Fibroblast of skin of scalp (primary cell): ENCODE measurements at regions not wholly inside any gene's neighbourhood (a gene's known extent, or its start where the extent isn't known, plus 50 kb on each side); places are given as distances from the start of the nearest gene placed in this dataset.

ENCODE experiments used
- DNase-seq: peaks from one replicate; pipeline ENCODE4 v3.0.0-alpha.2; 2013

DNA sequence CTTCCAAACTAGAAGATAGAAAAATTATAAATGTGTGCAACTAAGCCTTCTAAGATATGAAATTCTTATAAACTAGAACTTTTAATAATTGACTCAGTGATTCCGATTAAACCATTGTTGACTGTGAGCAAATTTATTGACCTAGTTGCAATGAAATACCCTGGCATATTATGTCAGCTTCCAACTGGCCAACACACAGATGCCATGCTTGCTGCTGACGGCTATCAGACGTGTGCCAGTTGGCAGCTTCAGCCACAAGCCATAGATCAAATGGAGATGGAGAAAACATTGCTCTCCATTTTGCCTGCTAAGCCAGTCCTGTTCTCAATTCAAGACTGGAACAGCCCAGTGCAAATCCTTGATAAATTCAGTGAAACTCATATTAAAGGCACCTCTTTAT lies 101.7 kb upstream of the HDGFL1 start:
- DNase-seq: no peak

DNA sequence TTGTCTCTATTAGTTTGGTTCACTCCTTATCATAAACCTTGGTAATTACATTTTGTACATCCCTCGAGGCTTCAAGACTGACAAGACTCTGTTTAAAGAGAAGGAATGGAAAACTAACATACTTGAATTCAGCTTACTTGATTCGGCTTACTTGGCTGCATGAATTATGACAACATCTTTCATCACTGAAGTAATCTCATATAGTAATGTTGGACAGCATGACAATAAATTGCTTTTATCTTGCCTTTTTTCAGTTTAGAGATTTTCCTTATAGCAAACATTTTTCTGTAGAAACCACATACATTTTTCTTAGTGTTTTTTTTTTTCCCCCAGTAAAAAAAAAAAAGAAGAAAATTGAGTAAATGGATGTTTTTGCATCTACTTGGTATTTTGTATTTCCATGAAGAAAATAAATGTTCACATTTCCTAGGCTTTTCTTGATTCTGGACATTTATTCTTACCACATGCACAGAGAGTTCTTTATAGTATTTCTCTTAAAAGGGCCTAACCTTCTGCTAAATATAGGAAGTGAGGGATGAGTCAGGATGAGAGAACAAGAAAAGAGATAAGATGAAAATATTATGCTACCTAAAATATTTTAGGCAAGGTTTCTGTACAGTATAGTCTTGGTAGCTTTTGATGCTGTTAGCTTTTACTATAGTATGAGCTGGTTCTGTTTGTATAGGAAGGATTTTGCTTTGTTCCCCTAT lies 101.0 kb upstream of the HDGFL1 start:
- DNase-seq: peak; percentile 53

DNA sequence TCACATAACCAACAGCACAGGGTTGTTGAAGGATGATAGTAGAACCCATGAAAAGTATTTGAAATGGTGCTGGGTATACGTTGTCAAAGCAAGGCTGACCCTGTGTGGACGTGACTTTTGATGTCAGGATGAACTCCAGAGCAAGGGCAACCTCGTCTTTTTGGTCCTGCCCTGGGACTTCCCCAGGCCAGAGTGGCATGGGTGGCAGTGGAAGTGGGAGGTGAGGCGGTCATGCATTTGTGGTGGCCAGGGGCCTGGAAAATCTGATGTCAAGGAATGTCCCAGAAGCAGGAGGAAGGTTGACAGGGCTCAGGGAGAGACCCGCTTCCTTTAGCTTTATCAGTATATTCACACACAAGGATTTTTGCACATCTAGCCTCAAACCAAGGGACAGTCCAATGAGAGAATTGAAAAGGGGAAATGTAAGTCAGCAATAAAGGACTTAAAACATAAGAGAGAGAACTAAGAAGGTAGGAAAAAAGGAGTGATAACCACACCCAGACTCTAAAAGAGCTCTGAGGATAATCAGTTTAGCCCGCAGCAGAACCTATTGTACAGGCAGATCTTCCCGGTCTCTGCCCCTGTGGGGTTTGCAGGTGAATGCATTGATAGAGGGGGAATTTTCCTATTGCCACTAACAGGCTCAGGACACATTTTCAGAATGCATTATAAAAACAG lies 98.8 kb upstream of the HDGFL1 start:
- DNase-seq: no peak

DNA sequence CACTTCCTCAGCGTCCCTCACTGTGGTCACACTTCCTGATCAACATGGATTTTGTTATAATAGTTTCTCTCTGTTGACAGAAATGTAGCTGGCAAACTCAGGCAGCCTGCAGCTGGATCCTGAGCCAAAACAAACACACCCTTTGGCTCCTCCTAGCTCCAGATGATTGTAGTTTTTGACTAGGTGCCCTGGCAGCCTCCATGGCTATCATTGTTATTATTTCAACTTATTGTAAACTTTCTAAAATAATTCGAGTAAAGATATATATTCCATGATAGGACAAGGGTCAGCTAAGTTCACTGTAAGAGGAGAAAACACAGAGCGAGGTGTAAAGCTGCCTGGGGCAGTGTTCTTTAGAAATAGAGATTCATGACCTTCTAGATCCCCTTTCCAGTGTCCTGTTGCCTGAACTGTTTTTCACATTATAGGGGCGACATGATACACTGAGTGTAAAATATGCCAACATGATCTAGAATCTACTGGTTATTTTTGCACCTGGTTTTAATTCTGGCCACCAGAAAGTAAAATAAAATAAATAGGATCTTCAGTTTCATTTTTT lies 98.2 kb upstream of the HDGFL1 start:
- peak; percentile 72 for DNase-seq

DNA sequence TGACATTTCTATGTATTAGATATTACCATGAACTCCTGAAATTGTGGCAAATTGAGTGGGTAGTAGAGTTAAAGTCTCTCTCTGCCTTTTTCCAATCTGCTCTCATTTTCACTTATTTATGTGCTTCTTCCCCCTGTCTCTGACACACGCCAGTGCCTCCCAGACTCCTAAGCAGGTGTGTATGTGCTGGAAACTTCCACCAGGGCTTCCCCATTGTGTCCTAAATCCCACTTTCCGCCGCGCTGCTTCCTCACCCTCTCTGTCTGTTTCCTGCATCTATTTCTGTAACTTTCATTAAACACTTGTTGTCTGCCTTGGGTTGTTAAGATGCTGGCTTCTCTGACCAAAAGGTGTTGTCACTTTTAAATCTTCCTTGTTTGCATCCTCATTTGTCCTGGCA lies 97.6 kb upstream of the HDGFL1 start:
- no peak for DNase-seq

DNA sequence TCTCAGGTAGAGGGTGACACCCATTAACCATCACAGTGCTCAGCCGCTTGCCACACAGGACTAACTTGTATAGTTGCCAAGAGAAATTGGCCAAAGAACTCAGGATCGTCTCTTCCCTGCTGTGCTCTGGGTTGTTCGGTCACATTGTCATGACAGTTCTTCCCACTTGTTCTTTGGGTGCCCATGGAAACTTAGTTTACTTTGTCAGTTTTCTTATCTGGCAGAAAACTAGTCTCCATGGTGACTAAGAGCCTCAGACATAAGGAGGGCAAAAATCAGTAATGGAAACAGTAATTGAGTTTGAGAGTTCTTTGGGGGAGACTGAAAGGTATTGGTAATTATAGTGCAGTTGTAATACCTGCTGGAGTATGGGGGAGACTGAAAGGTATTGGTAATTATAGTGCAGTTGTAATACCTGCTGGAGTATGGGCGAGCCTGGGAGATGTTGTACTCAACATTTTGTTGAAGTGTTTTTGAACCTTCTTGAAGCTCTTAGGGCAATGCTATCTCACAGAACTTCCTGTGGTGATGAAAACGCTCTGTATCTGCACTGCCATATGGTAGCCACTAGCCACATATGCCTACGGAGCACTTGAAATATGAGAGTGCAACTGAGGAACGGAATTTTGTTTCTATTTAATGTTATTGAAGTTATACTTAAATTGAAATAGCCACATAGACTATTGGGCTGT lies 95.2 kb upstream of the HDGFL1 start:
- DNase-seq: no peak

DNA sequence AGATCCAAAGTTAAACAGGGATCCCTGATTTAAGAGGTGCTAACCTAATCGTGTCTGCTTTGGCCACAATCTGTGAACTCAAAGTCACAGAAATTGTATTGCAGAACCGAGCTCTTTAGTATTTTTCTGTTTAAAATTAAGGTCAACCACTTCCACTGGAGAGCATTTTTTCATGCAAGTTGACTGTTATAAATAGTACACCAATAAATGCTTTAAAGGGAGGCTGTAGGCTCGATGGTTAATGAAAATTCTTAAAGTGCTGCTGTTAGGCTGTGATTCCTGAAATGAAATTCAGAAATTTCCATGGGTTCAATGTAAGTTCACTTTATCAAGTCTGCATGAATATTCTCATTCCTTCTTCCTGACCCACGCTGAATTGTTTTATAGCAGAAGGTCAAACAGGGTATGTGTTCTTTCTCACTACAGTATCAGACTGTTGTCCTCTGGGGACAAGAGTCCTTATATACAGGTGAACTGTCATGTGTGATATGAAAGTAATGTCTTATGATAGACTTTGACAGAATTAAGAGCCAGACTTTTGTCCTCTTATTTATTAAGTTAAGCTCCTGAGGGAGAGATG lies 92.5 kb upstream of the HDGFL1 start:
- no peak for DNase-seq

DNA sequence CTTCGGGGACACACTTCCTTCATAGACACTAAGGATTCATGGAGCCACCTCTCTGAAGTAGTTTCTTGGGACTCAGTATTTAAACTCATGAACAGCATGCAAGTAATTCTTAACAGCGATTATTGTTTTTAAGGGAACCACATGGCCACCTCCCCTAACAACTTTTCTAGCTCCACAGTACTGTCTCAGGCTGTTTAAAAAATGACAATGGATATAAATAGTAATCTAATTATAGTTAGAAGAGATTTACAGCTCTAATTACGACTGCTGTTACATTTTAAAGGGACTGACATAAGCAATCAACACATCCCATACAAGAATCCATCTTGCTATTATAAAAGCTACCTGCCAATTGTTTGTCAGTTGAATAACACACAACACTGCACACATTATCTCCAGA lies 72.1 kb upstream of the HDGFL1 start:
- no peak for DNase-seq

DNA sequence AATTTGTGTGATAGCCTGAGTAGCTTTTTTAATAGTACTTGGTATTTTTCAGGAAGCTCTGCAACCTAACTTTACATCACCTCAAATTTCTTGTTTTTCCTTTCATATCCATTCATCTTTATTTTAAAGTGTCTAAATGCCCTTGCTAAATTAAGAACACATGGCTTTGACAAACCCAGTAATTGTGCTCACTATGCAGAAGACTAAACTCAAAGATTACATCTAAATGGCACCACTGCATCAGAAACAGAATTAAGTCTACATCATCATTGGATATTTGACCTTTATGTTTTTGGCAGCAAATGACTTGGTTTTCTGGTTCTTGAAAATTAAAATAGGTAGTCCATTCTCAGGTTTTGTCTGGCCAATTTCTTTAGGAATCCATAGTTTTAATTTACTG lies 69.6 kb upstream of the HDGFL1 start:
- no peak for DNase-seq

DNA sequence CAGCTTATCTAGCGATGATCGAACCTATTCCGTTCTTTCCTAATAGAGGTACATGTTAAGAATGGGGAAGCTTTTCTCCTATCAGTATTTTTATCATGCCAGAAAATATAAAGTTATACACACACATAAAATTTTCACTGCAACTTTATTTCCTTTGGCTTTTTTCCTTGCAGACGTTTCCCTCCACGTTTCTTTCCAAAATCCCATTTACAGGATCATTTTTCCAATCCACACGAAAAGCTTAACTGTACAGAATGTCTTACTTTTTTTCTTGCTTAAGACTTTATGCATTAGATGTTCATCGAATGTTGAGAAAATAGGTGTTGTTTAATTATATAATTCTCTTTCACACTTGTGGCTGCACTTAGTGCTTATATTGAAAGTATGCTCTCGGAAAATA lies 62.9 kb upstream of the HDGFL1 start:
- DNase-seq: no peak

DNA sequence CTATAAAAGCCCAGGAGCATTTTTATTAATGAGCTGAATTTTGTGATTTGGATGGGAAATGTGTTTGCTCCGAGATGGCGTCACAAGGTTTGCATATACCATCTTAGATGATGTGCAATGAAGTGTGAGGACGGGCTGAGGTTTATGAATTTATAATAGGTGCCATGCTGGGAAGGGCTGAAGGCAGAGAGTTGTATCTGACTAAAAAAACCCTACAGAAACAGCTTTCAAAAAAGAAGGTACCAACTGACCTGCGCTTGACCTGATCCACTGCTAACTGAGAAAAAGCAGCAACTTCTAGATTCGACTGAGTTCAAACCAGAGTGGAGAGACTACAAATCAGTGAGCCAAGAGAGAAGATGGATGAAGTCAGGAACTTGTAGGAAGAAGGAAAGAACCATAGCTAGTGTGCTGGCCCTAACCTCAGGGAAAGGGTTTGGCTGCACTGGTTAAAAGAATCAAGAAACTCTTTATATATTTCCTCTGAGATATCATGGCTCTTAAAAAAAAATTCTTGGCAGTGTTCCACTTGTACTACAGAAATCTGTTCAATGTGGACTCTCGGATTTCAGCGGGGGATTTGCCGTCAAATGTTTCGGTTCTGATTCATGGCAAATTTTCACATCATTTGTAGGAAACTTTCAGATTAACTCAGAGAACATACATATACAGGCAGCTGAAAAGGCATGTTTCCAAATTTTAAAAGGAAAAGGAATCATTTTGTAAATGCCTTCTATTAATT lies 56.5 kb upstream of the HDGFL1 start:
- peak; percentile 70 for DNase-seq

DNA sequence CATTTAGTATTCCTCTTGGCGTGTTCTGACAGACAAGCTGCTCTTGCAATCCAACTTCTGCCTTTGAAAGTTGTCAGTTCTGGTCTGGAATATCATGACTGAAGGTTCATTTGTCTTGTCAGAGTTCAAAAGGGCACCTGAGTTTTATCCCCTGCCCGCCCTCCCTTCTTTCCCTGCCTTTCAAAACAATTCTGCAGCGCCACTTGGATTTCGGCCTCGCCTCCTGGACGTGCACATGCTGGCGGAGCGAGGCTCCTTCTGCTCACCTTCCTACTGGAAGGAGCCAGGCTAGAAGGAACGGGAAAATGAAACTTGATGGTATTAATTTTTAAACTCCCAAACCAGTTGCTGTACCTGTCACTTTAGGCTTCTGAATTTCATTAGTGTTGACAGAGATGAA lies 55.7 kb upstream of the HDGFL1 start:
- DNase-seq: no peak

DNA sequence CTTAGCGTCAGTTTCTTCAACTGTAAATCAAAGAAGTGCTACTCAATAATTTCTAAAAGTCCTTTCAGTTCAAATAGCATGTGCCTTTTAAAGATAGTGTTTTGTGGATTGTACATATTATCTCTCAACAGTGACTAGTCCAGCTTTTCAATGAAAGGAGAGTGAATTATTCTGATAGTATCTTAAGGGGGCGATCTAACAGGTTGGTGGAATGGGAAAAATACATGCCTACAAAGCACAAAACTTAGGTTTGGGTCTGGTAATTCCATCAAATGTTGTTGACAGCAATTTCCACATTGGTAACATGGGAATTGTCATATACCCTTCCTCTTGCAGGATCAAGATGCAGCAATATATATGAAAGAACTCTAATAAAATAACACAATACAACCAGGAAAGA lies 50.1 kb upstream of the HDGFL1 start:
- DNase-seq: no peak
